Bronchial epithelial cell (primary cell): ENCODE measurements at regions not wholly inside any gene's neighbourhood (a gene's known extent, or its start where the extent isn't known, plus 50 kb on each side); places are given as distances from the start of the nearest gene placed in this dataset.
A peak's percentile ranks its signal among the peaks of the same experiment; 100 is the strongest.

Experiments used
- DNase-seq: peaks from one replicate; pipeline ENCODE4 v3.0.0-alpha.2; 2010; ENCODE audit warnings: low read depth
- FAIRE-seq: peaks from 2 replicates; lab custom pipeline; 2011; peaks lifted over from hg19 to GRCh38; lab: Jason Lieb, UNC
- H3K27me3 ChIP-seq: 2 replicates; pipeline ENCODE4 v1.5.1; 2011; ENCODE audit warnings: low read length; ENCODE audit not compliant: control insufficient read depth, insufficient read depth
- H3K36me3 ChIP-seq: 2 replicates; pipeline ENCODE4 v1.5.1; 2011; ENCODE audit warnings: low read length; ENCODE audit not compliant: control insufficient read depth, insufficient read depth
- H3K4me3 ChIP-seq: 2 replicates; pipeline ENCODE4 v1.5.1; 2011; ENCODE audit warnings: mild to moderate bottlenecking, low read depth, low read length, control low read depth
- CTCF ChIP-seq: IDR thresholded peaks from 2 replicates; pipeline ENCODE4 v1.5.1; 2011; ENCODE audit warnings: mild to moderate bottlenecking, moderate library complexity, low read length, control low read depth, inconsistent platforms; ENCODE audit not compliant: insufficient read depth, severe bottlenecking

- Histone ChIP-seq H3K4me3 (no peak overlapping the region), H3K27me3 (peaks cover 29% of the 10 kb centered on the region), H3K36me3 (no peaks in the 10 kb centered on the region)
- DNase-seq, result no peak
- FAIRE-seq, result no peak
- TF ChIP-seq CTCF, result no peak
These were observed 289.6 kb downstream of the UACA start for GRCh38 chr15:70473581-70474370.

GRCh38 chr15:70471517-70471916 lies 291.8 kb downstream of the UACA start:
- DNase-seq (no peak), FAIRE-seq (no peak)
- Histone ChIP-seq H3K27me3 (peaks cover 18% of the 10 kb centered on the region), H3K36me3 (no peaks in the 10 kb centered on the region), H3K4me3 (no peak overlapping the region)
- TF ChIP-seq CTCF, result no peak

DNA sequence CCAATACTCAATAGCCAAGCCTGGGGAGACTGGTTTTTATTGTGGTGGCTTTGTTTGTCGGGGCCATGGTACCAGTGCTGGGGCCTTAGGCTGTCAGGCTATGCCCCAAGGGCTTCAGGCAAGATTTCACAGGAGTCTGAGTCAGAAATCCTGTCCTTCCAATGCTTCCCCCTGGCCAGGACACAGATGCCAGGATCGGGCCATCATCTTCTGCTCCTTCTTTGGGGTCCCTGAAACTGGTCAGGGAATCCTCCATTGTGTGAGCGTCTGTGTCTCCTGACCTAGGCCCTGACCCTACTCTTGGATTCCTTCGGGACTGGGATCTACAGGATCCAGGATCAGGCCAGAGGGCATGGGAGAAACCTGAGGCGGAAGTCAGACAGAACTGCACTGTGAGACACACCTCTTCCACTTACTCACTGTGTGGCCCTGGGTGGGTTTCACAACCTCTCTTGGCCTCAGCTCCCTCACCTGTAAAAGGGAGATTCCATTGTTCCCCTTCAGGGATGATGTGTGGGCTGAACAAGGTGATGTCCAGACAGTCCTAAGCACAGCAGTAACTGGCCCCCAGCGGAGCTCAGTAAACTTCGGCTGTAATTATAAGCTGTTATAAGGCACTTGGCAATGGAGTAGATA lies 292.7 kb downstream of the UACA start:
- Histone ChIP-seq H3K27me3 (peaks cover 17% of the 10 kb centered on the region), H3K36me3 (no peaks in the 10 kb centered on the region), H3K4me3 (no peak overlapping the region)
- DNase-seq (peak; percentile 29), FAIRE-seq (no peak)
- TF ChIP-seq CTCF, result no peak

DNA sequence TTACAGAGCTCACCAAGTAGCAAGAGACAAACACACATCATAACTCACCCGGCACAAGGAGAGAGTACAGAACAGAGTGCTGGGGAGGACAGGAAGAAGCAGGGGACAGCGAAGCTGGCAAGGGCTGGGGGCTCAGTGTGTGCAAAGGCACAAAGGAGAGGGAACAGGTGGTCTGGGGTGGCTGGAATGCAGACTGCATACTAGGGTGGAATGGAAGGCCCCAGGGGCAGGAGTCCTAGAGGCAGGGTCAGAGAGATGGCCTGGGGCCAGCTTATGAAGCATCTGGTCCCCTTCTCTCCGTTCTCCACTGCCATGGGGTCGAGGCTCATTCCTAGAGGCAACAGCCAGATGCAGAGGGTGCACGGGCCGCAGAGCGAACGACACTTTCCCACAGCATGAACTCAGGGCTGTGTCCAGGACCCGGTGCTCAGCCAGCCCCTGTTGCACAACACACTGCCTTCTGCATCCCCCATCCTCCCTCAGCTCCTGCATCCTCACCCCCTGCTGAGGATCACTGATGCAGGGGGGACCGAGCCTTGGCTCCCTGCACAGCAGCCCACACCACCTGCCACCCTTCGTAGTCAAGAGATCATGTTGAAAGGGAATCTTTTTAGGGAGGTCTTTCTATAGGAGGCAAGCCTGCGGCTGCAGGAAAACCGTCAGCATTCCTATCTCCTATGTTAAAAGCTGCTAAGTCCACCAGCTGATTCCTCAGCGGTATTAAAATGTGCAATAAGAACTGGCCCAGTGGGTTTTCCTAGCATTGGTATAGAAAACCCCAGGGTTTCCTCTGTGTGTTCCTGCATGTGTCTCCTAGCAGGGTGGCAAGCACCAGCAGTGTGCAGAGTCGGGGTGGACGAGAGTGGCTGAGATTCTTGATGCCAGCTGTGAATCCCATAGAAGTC lies 293.5 kb downstream of the UACA start:
- TF ChIP-seq CTCF, result no peak
- Histone ChIP-seq H3K36me3 (no peaks in the 10 kb centered on the region), H3K4me3 (no peak overlapping the region), H3K27me3 (peaks cover 24% of the 10 kb centered on the region)
- DNase-seq (no peak), FAIRE-seq (no peak)

- no peak for TF ChIP-seq CTCF
- Histone ChIP-seq H3K4me3 (no peak overlapping the region), H3K27me3 (peaks cover 28% of the 10 kb centered on the region), H3K36me3 (no peaks in the 10 kb centered on the region)
- FAIRE-seq (no peak), DNase-seq (no peak)
These were observed 294.2 kb downstream of the UACA start for GRCh38 chr15:70469182-70469581.
